Smooth muscle cell (in vitro differentiated cells): ENCODE measurements at regions not wholly inside any gene's neighbourhood (a gene's known extent, or its start where the extent isn't known, plus 50 kb on each side); places are given as distances from the start of the nearest gene placed in this dataset.

ENCODE experiments used
- DNase-seq: peaks from one replicate; lab custom pipeline; 2025; ENCODE audit not compliant: unreplicated experiment; lab: John Stamatoyannopoulos, UW
- H2AFZ ChIP-seq: fragments of 200-600 bp; sonication (generic); 2 replicates; pipeline ENCODE4 v1.6.0; 2016; ENCODE audit warnings: antibody characterized with exemption, low read depth, mild to moderate bottlenecking
- H3F3A ChIP-seq: fragments of 200-600 bp; sonication (generic); 2 replicates; pipeline ENCODE4 v1.6.0; 2017; ENCODE audit warnings: antibody characterized with exemption, low read depth
- H3K27ac ChIP-seq: fragments of 200-600 bp; sonication (generic); 2 replicates; pipeline ENCODE4 v1.5.1; 2016; ENCODE audit warnings: low read depth, mild to moderate bottlenecking
- H3K27me3 ChIP-seq: fragments of 200-600 bp; sonication (generic); 2 replicates; pipeline ENCODE4 v1.6.1; 2016; ENCODE audit warnings: low read depth, mild to moderate bottlenecking
- H3K36me3 ChIP-seq: fragments of 200-600 bp; sonication (generic); 2 replicates; pipeline ENCODE4 v1.5.1; 2016; ENCODE audit warnings: low read depth
- H3K4me1 ChIP-seq: fragments of 200-600 bp; sonication (generic); 2 replicates; pipeline ENCODE4 v1.5.1; 2016; ENCODE audit warnings: low read depth
- H3K4me2 ChIP-seq: fragments of 200-600 bp; sonication (generic); 2 replicates; pipeline ENCODE4 v1.6.0; 2016; ENCODE audit warnings: mild to moderate bottlenecking
- H3K4me3 ChIP-seq: fragments of 200-600 bp; sonication (generic); 2 replicates; pipeline ENCODE4 v1.5.1; 2016; ENCODE audit warnings: mild to moderate bottlenecking
- H3K79me2 ChIP-seq: fragments of 200-600 bp; sonication (generic); 2 replicates; pipeline ENCODE4 v1.6.0; 2016; ENCODE audit warnings: low read depth, mild to moderate bottlenecking
- H3K9ac ChIP-seq: fragments of 200-600 bp; sonication (generic); 2 replicates; pipeline ENCODE4 v1.6.0; 2016; ENCODE audit warnings: low read depth
- H3K9me3 ChIP-seq: fragments of 200-600 bp; sonication (generic); replicated peaks from 2 replicates; pipeline ENCODE4 v1.5.1; 2016; ENCODE audit warnings: low read depth
- H4K20me1 ChIP-seq: fragments of 200-600 bp; sonication (generic); 2 replicates; pipeline ENCODE4 v1.6.0; 2016; ENCODE audit warnings: low read depth
- CTCF ChIP-seq: fragments of 200-600 bp; sonication (generic); IDR thresholded peaks from 2 replicates; pipeline ENCODE4 v1.5.1; 2017; ENCODE audit warnings: borderline replicate concordance, mild to moderate bottlenecking, antibody characterized with exemption; ENCODE audit not compliant: insufficient read depth, poor library complexity, severe bottlenecking
- WGBS: methylation state at CpG from one replicate; pipeline ENCODE4 v1.1.7; 2016; ENCODE audit warnings: low lambda C conversion rate; 5-methylcytosine and 5-hydroxymethylcytosine counted together

GRCh38 chr2:20877960-20878359 is 55.1 kb upstream of the LDAH start:
- Histone ChIP-seq H3K27ac (no peak overlapping the region), H3K4me3 (no peak overlapping the region), H3F3A (no peaks in the 10 kb centered on the region), H3K4me1 (no peaks in the 10 kb centered on the region), H3K9me3 (no peaks in the 10 kb centered on the region), H3K27me3 (peaks cover 3% of the 10 kb centered on the region), H3K9ac (no peak overlapping the region), H3K4me2 (no peak overlapping the region), H3K36me3 (no peaks in the 10 kb centered on the region), H3K79me2 (no peaks in the 10 kb centered on the region), H4K20me1 (no peaks in the 10 kb centered on the region), H2AFZ (no peak overlapping the region)
- WGBS, result 27% methylated on average over 2 of the region's 2 CpGs
- no peak for DNase-seq
- TF ChIP-seq CTCF, result no peak
